ENCODE measurements at regions not wholly inside any gene's neighbourhood (a gene's known extent, or its start where the extent isn't known, plus 50 kb on each side); places are given as distances from the start of the nearest gene placed in this dataset.
A peak's percentile ranks its signal among the peaks of the same experiment; 100 is the strongest.

GRCh38 chr1:54497338-54497737 is 50.7 kb upstream of the ACOT11 start:
- H3K9me2 ChIP-seq (replicated peaks; ENCODE audit: control insufficient read depth, low read length) = no peaks in the 10 kb centered on the region
- peaks cover 29% of the 10 kb centered on the region for H3K27me3 ChIP-seq (ENCODE audit: control insufficient read depth, low read length)
- TF ChIP-seq, protein P1, sequence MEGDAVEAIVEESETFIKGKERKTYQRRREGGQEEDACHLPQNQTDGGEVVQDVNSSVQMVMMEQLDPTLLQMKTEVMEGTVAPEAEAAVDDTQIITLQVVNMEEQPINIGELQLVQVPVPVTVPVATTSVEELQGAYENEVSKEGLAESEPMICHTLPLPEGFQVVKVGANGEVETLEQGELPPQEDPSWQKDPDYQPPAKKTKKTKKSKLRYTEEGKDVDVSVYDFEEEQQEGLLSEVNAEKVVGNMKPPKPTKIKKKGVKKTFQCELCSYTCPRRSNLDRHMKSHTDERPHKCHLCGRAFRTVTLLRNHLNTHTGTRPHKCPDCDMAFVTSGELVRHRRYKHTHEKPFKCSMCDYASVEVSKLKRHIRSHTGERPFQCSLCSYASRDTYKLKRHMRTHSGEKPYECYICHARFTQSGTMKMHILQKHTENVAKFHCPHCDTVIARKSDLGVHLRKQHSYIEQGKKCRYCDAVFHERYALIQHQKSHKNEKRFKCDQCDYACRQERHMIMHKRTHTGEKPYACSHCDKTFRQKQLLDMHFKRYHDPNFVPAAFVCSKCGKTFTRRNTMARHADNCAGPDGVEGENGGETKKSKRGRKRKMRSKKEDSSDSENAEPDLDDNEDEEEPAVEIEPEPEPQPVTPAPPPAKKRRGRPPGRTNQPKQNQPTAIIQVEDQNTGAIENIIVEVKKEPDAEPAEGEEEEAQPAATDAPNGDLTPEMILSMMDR (IDR thresholded peaks at IDR 0.05; ENCODE audit: low read depth, low read length, poor library complexity, severe bottlenecking) = no peak
- no peak for TF ChIP-seq EZH2phosphoT487 (IDR thresholded peaks at IDR 0.05; ENCODE audit: borderline replicate concordance, low read length)
- no peaks in the 10 kb centered on the region for H3F3A ChIP-seq (ENCODE audit: control insufficient read depth, insufficient read depth)
- no peaks in the 10 kb centered on the region for H3K36me3 ChIP-seq (ENCODE audit: control insufficient read depth, low read length)
- H3K27ac ChIP-seq (ENCODE audit: low read depth, low read length) = no peak overlapping the region
- H3K9me3 ChIP-seq (ENCODE audit: control insufficient read depth, insufficient read depth, low read length) = no peaks in the 10 kb centered on the region
- peak overlapping the region; percentile 47 for H3K4me2 ChIP-seq (ENCODE audit: low read length)
- H4K20me1 ChIP-seq (ENCODE audit: control insufficient read depth, insufficient read depth, low read depth, low read length) = no peaks in the 10 kb centered on the region
- peaks cover 17% of the 10 kb centered on the region for H3K4me1 ChIP-seq (ENCODE audit: control insufficient read depth, low read length)
- peak overlapping the region; percentile 34 for H3K4me3 ChIP-seq (ENCODE audit: low read length)
- H3K79me2 ChIP-seq (ENCODE audit: control insufficient read depth, low read length) = no peaks in the 10 kb centered on the region

DNA sequence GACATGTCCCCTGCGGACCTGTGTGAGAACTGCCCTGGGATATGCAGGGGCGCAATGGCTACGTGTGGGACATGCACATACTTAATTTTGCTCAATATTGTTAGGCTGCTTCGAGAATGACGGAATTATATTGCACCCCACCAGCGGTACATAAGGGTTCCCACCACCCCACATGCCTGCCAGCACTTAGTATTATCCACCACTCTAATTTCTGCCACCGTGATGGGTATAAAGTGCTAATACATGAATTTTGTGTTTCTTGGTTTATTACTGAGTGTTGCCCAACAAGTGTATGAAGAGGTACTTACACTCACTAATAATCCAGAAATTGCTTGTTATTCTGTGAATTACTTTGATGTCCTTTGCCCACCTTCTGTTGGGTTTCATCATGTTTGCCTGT is 52.1 kb upstream of the ACOT11 start:
- TF ChIP-seq, protein P1 (IDR thresholded peaks at IDR 0.05; ENCODE audit: low read depth, low read length, poor library complexity, severe bottlenecking) = no peak
- no peak for TF ChIP-seq EZH2phosphoT487 (IDR thresholded peaks at IDR 0.05; ENCODE audit: borderline replicate concordance, low read length)
- no peaks in the 10 kb centered on the region for H3F3A ChIP-seq (ENCODE audit: control insufficient read depth, insufficient read depth)
- peaks cover 20% of the 10 kb centered on the region for H3K27me3 ChIP-seq (ENCODE audit: control insufficient read depth, low read length)
- no peaks in the 10 kb centered on the region for H3K36me3 ChIP-seq (ENCODE audit: control insufficient read depth, low read length)
- no peaks in the 10 kb centered on the region for H4K20me1 ChIP-seq (ENCODE audit: control insufficient read depth, insufficient read depth, low read depth, low read length)
- H3K9me3 ChIP-seq (ENCODE audit: control insufficient read depth, insufficient read depth, low read length) = no peaks in the 10 kb centered on the region
- no peak overlapping the region for H3K4me2 ChIP-seq (ENCODE audit: low read length)
- no peaks in the 10 kb centered on the region for H3K79me2 ChIP-seq (ENCODE audit: control insufficient read depth, low read length)
- H3K4me1 ChIP-seq (ENCODE audit: control insufficient read depth, low read length) = peaks cover 17% of the 10 kb centered on the region
- no peaks in the 10 kb centered on the region for H3K9me2 ChIP-seq (replicated peaks; ENCODE audit: control insufficient read depth, low read length)
- no peak overlapping the region for H3K4me3 ChIP-seq (ENCODE audit: low read length)
- H3K27ac ChIP-seq (ENCODE audit: low read depth, low read length) = no peak overlapping the region

GRCh38 chr1:54493608-54494007 is 54.4 kb upstream of the ACOT11 start:
- H3K79me2 ChIP-seq (ENCODE audit: control insufficient read depth, low read length) = no peaks in the 10 kb centered on the region
- peaks cover 4% of the 10 kb centered on the region; the same call in 1 of the 2 replicates for H3F3A ChIP-seq (ENCODE audit: control insufficient read depth, insufficient read depth)
- no peak overlapping the region for H3K4me3 ChIP-seq (ENCODE audit: low read length)
- H3K27me3 ChIP-seq (ENCODE audit: control insufficient read depth, low read length) = peaks cover 10% of the 10 kb centered on the region; the same call in 1 of the 2 replicates
- H3K4me2 ChIP-seq (ENCODE audit: low read length) = no peak overlapping the region
- H3K9me3 ChIP-seq (ENCODE audit: control insufficient read depth, insufficient read depth, low read length) = no peaks in the 10 kb centered on the region
- no peak overlapping the region for H3K27ac ChIP-seq (ENCODE audit: low read depth, low read length)
- peaks cover 25% of the 10 kb centered on the region for H3K4me1 ChIP-seq (ENCODE audit: control insufficient read depth, low read length)
- H3K9me2 ChIP-seq (replicated peaks; ENCODE audit: control insufficient read depth, low read length) = no peaks in the 10 kb centered on the region
- TF ChIP-seq, protein P1 (IDR thresholded peaks at IDR 0.05; ENCODE audit: low read depth, low read length, poor library complexity, severe bottlenecking) = no peak
- TF ChIP-seq EZH2phosphoT487 (IDR thresholded peaks at IDR 0.05; ENCODE audit: borderline replicate concordance, low read length) = no peak
- H4K20me1 ChIP-seq (ENCODE audit: control insufficient read depth, insufficient read depth, low read depth, low read length) = no peaks in the 10 kb centered on the region
- no peaks in the 10 kb centered on the region for H3K36me3 ChIP-seq (ENCODE audit: control insufficient read depth, low read length)

Data from DOHH2 (cell line).